GM19467 (cell line): ENCODE measurements at regions not wholly inside any gene's neighbourhood (a gene's known extent, or its start where the extent isn't known, plus 50 kb on each side); places are given as distances from the start of the nearest gene placed in this dataset.

ENCODE experiments used
- ATAC-seq: cut with Tn5 transposase; IDR thresholded peaks from one replicate; pipeline ENCODE4 v1.9.1; 2021; ENCODE audit warnings: mild to moderate bottlenecking, moderate library complexity; ENCODE audit not compliant: unreplicated experiment

DNA sequence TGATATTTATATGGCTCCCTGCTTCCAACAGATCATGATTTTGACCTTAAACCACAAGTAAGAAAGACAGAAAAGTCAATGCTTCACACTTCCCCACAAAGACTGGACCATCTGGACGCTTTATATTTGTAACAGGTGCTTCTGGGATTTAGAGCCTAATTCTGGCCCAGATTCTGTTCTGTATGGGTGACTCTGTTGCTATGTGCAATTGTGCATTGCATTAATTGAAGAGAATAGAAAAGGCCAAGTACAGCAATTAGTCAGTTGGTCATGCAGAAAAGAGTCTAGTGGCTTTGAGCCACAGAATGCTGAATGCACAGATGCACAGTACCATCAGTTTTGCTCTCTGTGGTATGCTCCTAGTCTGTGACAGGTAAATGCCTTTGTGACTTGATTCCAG, 657.4 kb upstream of the ATXN8OS start:
- ATAC-seq = no peak

DNA sequence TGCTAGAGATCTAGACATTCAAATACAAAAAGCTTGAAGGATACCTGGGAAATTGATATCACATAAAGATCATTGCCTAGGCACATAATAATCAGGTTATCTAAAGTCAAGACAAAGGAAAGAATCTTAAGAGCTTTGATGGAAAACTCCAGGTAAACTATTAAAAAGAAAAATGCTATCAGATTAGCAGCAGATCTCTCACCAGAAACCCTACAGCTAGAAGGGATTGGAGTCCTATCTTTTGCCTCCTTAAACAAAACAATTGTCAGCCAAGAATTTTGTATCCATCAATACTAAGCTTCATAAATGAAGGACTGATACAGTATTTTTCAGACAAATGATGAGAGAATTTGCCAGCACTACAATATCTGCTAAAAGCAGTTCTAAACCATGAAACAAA, 682.4 kb upstream of the ATXN8OS start:
- no peak for ATAC-seq

DNA sequence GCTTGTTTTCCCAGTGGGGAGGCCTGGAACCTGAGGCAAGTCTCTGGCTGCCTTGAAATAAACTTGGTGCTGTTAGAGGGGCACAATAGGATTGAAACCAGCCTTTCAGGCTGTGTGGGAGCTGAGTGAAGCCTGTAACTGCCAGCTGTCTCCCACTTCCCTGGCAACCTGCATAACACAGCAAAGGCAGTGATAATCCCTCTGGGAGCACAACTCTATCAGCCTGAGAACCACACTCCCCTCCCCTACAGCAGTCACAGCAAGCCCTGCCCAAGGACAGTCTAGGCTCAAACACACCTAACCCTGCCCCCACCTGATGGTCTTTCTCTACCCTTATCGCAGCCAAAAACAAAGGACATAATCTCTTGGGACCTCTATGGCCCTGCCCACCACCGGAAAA, 683.8 kb upstream of the ATXN8OS start:
- no peak for ATAC-seq

DNA sequence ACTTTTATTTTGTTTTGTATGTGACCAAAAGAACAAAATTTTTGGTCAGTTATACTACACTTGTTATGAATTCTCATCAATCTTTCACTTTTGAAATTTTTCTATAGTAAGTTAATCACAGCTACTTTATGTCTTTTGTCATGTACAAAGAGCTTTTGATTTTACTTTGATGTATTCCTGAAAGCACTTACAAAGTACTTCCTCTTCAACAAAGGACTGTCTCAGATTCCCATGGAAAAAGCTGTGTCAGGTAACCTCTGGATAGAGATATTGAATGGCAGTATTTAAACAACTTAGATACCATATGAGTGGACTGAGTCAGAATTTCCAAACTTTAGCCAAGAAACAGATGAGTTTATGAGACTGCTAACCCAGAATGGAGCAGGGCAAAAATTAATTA, 689.3 kb upstream of the ATXN8OS start:
- no peak for ATAC-seq

DNA sequence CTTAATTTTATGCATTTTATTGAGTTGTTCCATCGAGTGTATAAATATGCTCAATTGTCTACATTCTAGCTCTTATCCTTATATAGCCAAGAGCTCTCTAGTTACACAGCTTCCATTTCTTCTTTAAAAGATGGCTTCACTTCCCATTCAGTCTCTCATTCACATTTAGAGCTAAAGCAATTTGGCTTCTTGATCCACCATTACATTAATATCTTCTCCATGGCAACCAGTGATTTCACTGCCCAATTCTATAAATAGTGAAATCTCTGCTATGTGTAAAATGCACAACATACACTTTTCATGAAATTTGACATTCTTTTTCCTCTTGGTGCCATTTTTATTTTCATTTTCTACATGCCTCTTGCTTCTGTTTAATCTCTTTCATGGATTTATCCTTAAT, 696.9 kb upstream of the ATXN8OS start:
- ATAC-seq = no peak

DNA sequence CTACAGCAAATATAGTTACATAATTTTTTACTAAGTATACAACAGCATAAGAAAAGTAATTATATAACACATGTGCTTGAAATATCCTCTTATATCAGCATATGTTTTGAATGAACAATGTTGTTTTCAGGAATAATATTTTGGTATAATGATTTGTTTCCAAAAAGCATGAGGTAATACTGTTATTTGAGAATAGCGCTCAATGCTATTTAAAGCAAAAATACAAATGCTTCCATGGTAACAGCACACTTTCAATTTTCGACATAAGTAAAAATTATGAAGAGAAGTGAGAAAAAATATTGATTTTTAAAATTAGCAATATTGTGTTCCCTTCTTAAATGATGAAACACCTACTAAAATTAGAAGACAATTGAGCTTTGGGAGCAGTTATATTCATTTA, 715.9 kb upstream of the ATXN8OS start:
- ATAC-seq = no peak

DNA sequence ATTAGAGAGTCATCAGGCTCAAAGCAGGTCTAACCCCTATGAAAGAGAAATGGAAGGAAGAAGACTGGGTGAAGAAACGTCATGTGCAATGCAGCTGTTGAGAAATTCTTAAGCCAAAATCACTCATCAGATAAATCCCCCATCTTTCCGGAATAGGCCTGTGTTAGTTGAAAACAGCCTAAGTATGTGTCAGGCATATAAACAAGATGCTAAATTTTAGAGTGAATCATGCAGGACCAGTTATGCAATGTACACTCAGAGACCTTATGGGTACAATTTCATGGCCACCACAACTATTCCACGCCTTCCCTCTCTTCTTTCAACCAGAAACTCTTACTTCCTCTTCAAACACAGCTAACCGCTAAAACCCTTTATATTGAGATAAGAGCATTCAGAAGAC, 717.7 kb upstream of the ATXN8OS start:
- ATAC-seq = no peak

DNA sequence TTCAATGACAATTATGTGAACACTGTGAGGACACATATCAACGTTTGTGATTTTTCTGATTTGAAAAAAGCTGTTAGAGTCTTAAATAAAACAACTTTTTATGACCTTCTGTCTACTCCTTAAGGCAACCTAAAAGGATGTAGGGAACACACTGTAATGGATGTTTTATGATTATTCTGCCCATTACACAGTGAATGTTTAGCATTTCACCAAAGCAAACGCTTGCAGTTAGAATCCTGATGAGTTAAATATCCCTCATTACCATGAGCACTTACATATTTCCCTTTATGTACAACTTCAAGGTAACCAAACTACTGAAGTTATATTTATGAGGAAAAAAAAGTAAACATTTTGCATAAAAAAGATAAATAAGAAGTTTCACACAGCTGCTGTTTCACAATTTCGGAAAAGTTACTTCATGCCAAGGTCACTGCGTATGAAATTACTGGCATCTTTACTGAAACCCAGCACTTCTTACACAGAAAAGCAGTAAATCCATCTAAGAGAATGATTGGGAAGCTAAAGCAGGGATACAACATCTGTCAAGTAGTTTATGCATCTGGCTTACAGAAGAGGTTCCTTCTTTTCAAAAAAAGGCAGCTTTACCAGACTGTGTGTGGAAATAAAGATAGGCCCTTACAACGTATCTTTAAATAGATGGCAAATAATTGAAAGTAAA, 733.7 kb upstream of the ATXN8OS start:
- no peak for ATAC-seq

DNA sequence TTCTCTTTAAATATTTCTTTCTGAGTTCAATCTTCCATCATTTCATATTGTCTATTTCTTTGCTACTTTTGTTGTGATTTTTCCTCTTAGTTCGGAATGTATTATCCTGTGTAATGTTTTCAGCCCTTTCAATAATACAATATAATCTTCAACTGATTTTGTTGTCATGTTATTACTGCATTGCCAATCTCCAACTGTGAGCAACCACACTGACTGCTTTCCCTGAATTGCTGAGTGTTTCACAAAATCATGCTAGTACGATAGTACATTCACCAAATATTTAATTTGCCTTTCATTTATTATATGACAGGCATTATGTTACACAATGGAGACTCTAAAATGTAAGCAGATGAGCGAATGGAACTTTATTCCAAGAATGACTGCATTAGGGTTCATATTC, 744.3 kb upstream of the ATXN8OS start:
- ATAC-seq = no peak

DNA sequence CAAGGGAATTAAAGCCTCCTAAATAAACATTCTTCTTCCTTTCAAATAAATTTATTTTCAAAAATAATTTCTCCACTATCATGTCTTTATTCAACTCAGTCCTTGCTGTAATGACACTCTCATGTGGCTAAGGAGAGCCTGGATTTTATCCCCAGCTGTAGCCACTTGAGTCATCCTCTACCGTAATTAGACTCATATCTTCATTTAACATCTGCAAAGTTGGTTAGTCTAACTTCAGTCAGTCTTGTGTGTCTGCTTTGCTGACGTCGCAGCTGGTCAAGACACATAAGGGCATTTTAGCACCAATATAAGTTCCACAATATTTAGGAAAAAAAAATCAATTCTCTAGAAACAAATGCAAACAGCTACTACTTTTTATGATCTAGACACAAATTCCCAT, 776.4 kb upstream of the ATXN8OS start:
- ATAC-seq = no peak

DNA sequence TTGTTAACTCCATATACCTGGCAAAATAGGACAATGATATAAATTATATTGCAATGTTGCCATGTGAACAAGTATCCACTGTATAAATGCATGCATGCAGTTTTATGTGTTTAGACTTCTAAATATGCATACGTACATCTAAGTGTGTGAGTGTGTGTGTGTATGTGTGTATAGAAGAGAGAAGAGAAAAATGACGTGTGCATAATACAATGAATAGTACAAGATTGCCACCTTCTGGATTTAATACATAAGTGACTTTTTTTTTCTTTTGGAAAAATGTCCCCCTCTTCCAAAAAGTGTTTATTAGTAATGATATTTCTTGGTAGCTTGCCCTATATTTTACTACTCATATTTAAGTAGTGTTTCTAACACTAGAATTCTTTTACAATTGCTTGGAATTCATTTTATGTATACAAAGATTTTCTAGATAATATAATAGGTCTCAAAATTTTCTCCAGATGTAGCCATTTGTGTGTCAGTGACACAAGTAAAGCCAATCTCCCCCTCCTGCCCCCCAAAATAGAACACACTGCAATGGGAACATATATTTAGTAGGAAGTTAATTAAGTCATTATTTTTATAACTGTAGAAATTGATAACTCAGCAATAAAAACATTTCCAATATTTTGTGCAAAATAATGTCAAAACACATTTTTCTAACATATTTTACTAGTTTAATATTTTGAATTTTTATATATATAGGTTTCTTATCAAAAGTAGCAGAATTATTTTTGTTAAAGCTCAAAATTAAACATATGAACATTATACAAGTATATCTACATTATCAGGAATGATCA, 783.3 kb upstream of the ATXN8OS start:
- ATAC-seq = no peak

DNA sequence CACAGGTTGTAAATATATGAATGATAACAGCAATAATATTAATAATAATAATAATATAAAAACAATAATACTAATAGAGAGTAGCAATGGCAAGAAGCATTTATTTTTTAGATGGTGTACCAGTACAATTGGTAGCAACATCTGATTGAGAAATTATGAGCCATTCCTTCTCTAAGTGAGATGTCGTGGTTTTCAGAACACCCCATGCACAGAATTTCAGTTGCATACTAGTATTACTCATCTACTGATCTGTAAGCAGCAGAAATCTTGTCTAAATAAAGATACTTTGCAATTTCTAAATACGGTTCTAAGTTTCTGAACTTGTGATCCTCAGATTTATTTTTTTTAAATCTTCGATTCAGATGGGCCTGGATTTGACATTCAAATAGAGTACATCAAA, 788.0 kb upstream of the ATXN8OS start:
- no peak for ATAC-seq

DNA sequence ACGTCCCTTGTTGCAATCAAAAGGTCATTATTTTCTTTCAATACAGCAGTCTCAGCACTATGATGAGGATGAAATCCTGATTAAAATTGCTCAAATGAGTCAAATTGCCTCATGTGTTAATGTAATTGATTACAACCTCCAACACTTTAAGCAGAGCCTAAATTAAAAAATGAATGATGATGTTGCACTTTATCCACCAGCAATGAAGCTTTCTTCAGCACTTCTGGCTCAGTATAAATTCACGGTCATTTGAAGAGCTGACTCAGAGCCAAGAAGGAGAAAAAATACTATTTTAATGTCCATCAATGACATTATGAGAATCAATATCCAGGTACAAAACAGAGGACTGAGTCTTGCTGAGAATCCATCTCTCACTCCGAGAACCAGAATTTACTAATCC, 792.6 kb upstream of the ATXN8OS start:
- ATAC-seq = no peak

DNA sequence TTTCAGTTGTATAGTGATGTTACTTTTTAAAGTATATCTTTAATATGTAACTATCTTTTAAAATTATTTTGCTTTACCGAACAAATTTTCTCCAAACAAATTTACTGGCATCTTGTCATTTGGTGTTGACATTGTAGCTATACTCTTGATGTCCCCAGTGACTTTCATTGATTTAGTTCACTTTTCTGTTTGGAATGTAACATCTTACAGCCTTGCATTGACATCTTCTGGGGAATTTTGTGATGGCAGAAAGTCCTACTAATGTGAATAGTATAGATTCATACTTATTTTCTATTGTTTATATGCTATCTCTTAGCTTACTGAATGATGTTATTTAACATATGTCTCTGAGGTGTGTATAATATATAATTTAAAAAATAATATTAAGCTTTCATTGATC, 800.9 kb upstream of the ATXN8OS start:
- no peak for ATAC-seq

DNA sequence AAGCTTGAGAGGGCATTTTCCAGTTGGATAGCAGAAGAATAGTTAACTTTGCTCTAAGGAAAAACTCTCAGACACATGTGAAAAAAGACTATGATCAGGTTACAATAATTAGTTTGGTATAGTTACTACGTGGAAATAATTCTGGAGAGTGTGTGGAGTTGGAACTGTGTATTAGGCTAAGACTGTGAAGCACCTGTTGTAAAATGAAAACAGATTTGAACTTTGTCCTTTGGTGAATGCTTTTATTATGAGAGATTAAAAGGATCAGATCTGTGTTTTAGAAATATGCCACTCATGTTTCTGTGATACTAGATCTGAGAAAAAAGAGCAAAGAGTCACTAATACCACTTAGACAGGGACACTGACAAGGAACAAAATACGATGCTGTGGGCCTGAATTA, 807.5 kb upstream of the ATXN8OS start:
- ATAC-seq = no peak

DNA sequence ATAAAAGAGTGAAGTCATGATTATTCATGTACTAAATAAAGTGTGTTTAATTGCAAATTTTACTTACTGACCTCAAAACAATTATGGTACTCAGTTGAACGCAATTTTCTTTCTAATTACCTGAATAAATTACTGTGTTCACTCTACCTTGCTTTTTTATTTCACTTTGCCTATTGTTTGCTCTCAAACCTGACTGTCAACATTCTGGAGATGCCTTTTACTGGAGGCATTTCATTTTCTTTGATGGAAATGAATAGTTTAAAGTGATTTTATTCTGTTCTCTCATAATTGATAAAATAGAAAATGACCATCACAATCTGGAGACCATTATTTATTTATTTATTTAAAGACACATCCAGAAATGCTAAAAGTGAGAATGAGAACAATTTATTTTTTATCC, 811.5 kb upstream of the ATXN8OS start:
- no peak for ATAC-seq

DNA sequence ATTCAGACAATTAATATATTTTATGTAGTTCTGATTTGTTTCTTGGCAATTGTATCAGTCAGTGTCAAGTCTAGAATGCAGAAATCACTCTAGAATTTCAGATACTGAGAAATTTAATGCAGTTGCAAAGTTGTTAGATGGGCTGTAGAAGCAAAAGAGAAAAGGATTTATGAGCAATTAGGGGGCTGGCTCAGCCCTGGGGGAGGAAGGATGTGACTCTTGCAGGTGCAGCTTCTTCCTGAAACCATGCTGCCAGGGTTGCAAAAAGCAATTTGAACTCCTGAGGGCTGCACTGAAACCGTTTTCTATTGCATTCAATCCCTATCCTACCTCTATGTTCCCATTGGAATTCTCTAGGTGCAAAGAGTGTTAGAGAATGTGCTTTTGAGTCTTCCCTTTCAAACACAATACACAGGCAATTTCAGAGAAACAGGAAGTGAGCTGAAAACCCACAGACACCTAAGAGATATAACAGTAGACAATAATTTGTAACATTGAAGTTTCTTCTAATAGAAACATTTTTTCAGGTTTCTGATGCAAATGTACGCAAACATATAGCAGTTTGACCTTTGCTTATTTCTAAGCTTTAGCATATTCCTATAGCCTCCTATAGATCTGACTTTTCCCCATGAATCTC, 814.7 kb upstream of the ATXN8OS start:
- no peak for ATAC-seq

DNA sequence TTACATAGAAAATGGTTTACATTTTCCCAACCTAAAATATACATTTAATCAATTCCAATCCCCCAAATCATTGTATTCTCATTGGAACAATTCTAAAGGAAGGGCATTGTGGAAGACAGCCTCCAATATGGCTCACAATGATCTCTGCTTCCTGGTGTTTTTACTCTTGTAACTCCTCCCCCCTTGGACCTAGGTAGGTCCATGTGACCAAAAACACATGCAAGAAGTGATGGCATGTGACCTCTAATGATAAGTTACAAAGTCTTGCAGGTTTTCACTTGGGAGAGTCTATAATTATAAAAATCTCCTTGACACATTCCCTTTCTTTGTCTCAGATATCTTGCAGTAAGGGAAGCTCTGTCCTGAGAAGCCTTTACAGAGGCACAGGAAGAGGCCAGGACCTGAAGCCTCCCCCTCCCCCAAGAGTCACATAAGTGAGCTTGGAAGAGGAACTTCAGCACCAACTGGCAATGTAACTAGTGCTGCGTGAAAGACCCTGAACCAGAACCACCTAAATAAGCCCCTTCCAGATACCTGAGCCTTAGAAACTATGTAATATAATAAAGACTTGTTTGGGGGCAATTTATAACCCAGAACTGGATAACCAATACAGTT, 816.2 kb upstream of the ATXN8OS start:
- no peak for ATAC-seq

DNA sequence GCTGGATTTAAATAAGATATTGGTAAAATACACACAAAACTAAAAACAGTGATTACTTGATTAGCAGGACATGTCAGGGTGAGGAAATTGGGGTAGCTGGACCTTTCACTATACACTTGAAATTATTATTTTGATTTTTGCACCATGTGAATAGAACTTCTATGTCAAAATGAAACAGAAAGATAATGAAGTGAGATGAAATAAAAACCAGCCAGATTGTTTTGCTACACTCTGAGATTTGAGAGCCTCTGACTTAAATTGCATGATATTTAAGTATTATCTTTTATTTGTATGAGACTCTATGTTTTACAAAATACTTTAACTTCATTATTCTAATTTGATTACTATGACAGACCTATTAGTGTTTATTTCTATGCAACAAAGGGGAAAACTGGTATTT, 819.6 kb upstream of the ATXN8OS start:
- no peak for ATAC-seq

DNA sequence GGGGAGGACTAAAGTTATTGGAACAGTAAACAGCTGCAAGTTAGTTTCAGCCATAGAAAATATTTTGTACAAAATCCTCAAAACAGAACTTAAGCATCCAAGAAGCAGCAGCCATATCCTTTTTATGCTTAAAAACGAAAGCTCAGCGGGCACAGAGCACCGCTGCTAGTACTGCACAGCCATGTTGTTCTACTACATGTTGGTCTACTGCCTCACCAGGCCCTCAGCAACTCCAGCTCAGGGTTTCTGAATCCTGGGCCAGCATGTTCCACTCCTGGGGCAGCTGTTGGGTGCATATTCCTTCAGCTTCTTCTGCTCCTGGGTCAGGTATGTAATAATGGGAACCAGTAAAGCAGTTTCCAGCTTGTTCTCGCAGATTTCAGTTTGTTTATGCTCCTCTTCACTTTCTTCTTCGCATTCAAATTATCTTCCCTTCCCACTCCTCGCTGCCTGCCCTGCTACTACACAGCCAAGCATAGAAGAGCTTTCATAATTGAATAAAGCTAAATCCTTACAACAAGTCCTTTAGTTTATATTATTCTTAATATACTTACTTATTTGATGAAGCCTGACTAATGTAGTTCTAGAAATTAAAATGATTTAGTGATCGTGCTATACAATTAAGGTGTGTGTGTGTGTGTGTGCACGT, 820.5 kb upstream of the ATXN8OS start:
- ATAC-seq = no peak

DNA sequence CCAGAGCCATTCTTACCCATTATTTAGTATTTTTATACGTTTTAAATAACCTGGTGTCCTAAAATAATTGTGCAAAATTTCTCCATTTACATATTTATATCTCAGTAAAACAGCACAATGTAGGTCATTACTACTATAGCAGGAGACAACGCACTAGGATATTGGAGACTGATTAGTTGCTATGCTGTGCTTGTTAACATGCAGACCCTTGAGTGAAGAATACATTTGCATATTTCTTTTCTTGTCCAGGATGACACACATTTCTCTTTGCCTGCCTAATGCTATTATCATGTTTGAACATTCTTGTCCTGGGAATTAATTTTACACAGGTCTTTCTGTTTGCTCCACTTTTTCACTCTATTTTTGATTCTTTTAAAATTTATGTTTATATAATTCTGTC, 823.8 kb upstream of the ATXN8OS start:
- ATAC-seq = no peak
